Adrenal gland (tissue), 9 donors: ENCODE measurements at regions not wholly inside any gene's neighbourhood (a gene's known extent, or its start where the extent isn't known, plus 50 kb on each side); places are given as distances from the start of the nearest gene placed in this dataset.

Source experiments
- DNase-seq, 7 donors: peaks; one replicate each; pipeline ENCODE4 v3.0.0-alpha.2; 2019 to 2020
- H3K27ac ChIP-seq, 5 donors: fragments of 200-600 bp; sonication (generic) in 4 of 5; 1 replicate in 3 of 5; 2 replicates in 2 of 5; pipeline versions ENCODE4 v1.5.1 to v1.8.0; 2016 to 2020; ENCODE audit warnings: mild to moderate bottlenecking in 1 of 5
- H3K27me3 ChIP-seq: fragments of 200-600 bp; 2 replicates; pipeline ENCODE4 v1.8.0; 2021
- H3K36me3 ChIP-seq, 2 donors: fragments of 200-600 bp; replicated peaks in 1 of 2; 1 replicate in 1 of 2; 2 replicates in 1 of 2; pipeline versions ENCODE4 v1.5.1 to v1.8.0; 2018 to 2022
- H3K4me1 ChIP-seq, 2 donors: fragments of 200-600 bp; replicated peaks in 1 of 2; 1 replicate in 1 of 2; 2 replicates in 1 of 2; pipeline versions ENCODE4 v1.5.1 to v1.8.0; 2018 to 2021
- H3K4me3 ChIP-seq, 4 donors: fragments of 200-600 bp; sonication (generic) in 3 of 4; one replicate each; pipeline ENCODE4 v1.5.1; 2016 to 2018
- H3K9me3 ChIP-seq, 3 donors: fragments of 200-600 bp; sonication (generic) in 1 of 3; replicated peaks in 1 of 3; 1 replicate in 2 of 3; 2 replicates in 1 of 3; pipeline versions ENCODE4 v1.5.1 to v1.8.0; 2016 to 2021
- CTCF ChIP-seq, 6 experiments: fragments of 450-650 bp in 4 of 6; fragments of 200-600 bp in 2 of 6; sonication (generic) in 1 of 6; IDR thresholded peaks; 1 replicate in 5 of 6; 2 replicates in 1 of 6; pipeline versions ENCODE4 v1.5.1 to v1.8.0; 2016 to 2021; ENCODE audit warnings: antibody characterized with exemption in 6 of 6, mild to moderate bottlenecking in 2 of 6, moderate library complexity in 1 of 6
- POLR2A ChIP-seq, 2 donors: fragments of 450-650 bp; IDR thresholded peaks; one replicate each; pipeline ENCODE4 v1.6.1; 2017; ENCODE audit warnings: antibody characterized with exemption in 2 of 2, mild to moderate bottlenecking in 2 of 2, moderate library complexity in 1 of 2
- WGBS, 4 donors: extraction: QIAGEN DNeasy Blood & Tissue Kit in 2 of 4; methylation state at CpG; one replicate each; pipeline versions ENCODE4 v1.1.5 to v1.1.7; 2013 to 2017; 5-methylcytosine and 5-hydroxymethylcytosine counted together
- intact Hi-C, 2 donors: fragments of 100-400 bp; cut with DNase I; formaldehyde crosslinking; loops; one replicate each; pipeline versions ENCODE4 v1.14.1 to v1.15.0; 2022 to 2023
- donor health status: healthy with polysubstance abuse.
- donor health status: Bipolar disorder and iron deficiency.
- donor health status: DM: yes; HTN: yes; CAD: no.
- donor health status: DM: no; HTN: no; CAD: no.
- donor health status: DM: no; HTN: no; CAD: no.

GRCh38 chr1:88111816-88112215 is 572.3 kb upstream of the PKN2 start:
- no peak for DNase-seq
- TF ChIP-seq POLR2A (IDR thresholded peaks at IDR 0.05): no peak
- TF ChIP-seq CTCF (IDR thresholded peaks at IDR 0.05): no peak
- H3K27me3 ChIP-seq: no peaks in the 10 kb centered on the region
- H3K9me3 ChIP-seq: no peaks in the 10 kb centered on the region
- H3K4me3 ChIP-seq: no peak overlapping the region
- WGBS, 4 donors: 84 to 93% (median 90%) methylated on average over 3 of the region's 3 CpGs
- intact Hi-C loops: no loop called here
- H3K36me3 ChIP-seq: no peaks in the 10 kb centered on the region
- H3K4me1 ChIP-seq: no peaks in the 10 kb centered on the region
- H3K27ac ChIP-seq: no peak overlapping the region

GRCh38 chr1:88117597-88117996 is 566.5 kb upstream of the PKN2 start:
- Histone ChIP-seq H3K27me3 (no peaks in the 10 kb centered on the region), H3K36me3 (no peaks in the 10 kb centered on the region), H3K4me3 (no peak overlapping the region), H3K4me1 (no peaks in the 10 kb centered on the region), H3K9me3 (no peaks in the 10 kb centered on the region), H3K27ac (no peak overlapping the region)
- TF ChIP-seq POLR2A (IDR thresholded peaks at IDR 0.05): no peak
- no peak for TF ChIP-seq CTCF (IDR thresholded peaks at IDR 0.05)
- intact Hi-C loops: no loop called here
- 56 to 62% (median 59%) methylated on average over 4 of the region's 4 CpGs for WGBS, 4 donors
- DNase-seq: no peak

- intact Hi-C loops: no loop called here
- DNase-seq: no peak
- no peaks in the 10 kb centered on the region for H3K36me3 ChIP-seq
- TF ChIP-seq POLR2A (IDR thresholded peaks at IDR 0.05) (no peak), CTCF (IDR thresholded peaks at IDR 0.05) (no peak)
- no peak overlapping the region for H3K4me3 ChIP-seq
- no peaks in the 10 kb centered on the region for H3K9me3 ChIP-seq
- H3K27ac ChIP-seq: no peak overlapping the region
- 63 to 66% (median 64%) methylated on average over 6 of the region's 6 CpGs for WGBS, 4 donors
- no peaks in the 10 kb centered on the region for H3K27me3 ChIP-seq
- H3K4me1 ChIP-seq: no peaks in the 10 kb centered on the region
These were observed 565.8 kb upstream of the PKN2 start for GRCh38 chr1:88118176-88118845.

- no peak for DNase-seq
- Histone ChIP-seq H3K4me1 (no peaks in the 10 kb centered on the region), H3K27me3 (no peaks in the 10 kb centered on the region), H3K4me3 (no peak overlapping the region), H3K27ac (no peak overlapping the region), H3K36me3 (no peaks in the 10 kb centered on the region), H3K9me3 (no peaks in the 10 kb centered on the region)
- TF ChIP-seq CTCF (IDR thresholded peaks at IDR 0.05) (no peak), POLR2A (IDR thresholded peaks at IDR 0.05) (no peak)
- WGBS, 4 donors: 33 to 87% (median 45%) methylated on average over 1 of the region's 1 CpG
- intact Hi-C loops: no loop called here
These were observed 559.5 kb upstream of the PKN2 start for GRCh38 chr1:88124614-88125013.
